Epidermal melanocyte (primary cell): ENCODE measurements at regions not wholly inside any gene's neighbourhood (a gene's known extent, or its start where the extent isn't known, plus 50 kb on each side); places are given as distances from the start of the nearest gene placed in this dataset.
"Not testable (repeated sequence)": the region's sequence is repeated elsewhere in the genome, so short reads cannot be mapped to it uniquely, and the experiment has no call there.

Experiments
- DNase-seq: peaks from one replicate; pipeline ENCODE4 v3.0.0; 2011; ENCODE audit warnings: low spot score; ENCODE audit not compliant: insufficient read length

DNA sequence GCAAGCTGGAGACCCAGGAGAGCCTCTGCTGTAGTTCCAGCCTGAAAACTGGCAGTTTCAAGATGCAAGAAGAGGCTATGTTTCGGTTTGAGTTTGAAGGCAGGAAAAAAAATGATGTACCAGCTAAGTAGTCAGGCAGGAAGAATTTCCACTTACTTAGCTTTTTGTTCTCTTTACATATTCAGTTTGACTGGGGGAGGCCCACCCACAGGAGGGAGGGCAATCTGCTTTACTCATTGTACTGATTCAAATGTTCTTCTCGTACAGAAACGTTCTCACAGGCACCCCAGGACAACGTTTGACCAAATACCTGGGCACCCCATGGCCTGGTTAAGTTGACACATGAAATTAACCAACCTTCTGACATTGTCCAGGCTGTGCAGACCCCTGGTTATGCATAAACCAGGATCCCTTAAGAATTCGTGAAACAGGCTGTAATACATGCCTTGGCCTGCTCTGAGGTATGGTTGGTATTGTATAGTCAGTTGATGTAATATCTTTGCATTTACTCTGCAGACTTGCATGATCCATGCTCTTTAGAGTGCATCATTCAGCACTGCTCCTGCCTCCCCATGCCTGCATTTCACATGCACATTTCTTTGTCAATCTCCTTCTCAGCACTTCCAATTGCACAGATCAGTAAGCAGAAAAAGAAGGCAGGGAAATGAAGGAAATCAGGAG, 687.1 kb downstream of the TAF11L14 start:
- DNase-seq = no peak

DNA sequence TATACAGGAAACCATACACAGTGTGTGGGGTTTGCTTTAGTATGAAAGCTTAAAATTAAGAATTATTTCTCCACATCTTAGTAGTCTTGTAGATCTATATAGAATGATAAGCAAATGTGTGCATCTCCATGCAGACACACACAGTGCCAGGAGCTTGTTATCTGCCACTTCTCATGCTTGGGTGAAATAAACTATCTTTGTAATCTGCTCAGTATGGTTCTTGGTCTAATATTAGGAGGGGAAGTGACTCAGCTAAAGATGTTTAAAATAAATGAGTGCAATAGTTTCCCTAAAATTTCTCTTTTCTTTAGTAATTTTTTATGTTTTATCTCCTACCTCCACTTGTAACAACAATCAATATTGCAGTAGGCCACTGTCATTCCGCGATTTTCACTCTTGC, 689.6 kb downstream of the TAF11L14 start:
- no peak for DNase-seq

GRCh38 chr5:18325431-18325830, 691.2 kb downstream of the TAF11L14 start:
- no peak for DNase-seq

DNA sequence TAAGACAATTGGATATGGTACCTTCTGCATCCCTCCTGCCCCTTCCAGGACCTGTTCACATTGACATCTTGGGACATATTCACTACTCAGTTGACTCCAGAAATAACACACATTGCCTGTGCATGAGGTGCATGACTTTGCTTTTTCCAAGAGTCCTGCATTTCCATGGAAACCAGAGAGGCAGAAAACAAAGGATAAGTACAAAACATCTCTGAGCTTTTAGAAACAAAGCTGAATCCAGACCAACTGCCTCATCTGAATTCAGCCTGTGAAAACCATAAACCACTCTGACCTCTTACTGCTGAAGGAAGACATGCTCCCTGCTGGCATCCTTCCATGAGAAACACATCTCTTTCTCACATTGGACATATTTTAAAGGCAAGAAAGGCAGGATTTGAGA, 695.1 kb downstream of the TAF11L14 start:
- no peak for DNase-seq

DNA sequence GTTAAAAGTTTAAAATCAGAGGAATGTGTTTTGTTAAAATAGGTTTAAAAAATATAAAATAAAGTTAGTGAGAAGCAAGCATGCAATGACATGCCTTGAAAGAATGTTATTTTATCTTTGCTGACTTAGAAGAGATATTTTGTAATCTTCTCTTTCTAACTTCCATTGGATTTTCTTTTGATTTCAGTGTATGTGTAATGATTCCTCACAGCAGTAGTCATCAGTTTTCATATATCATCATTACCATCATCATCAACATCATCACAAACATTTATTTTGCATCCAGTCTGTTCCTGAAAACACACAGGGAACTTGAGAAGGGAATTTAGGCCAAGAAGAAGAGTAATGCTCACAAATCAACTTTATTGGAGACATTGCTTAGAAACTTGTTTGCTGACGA, 699.6 kb downstream of the TAF11L14 start:
- no peak for DNase-seq

- DNase-seq = no peak
Measured at GRCh38 chr5:18334949-18335348, 700.7 kb downstream of the TAF11L14 start.

- no peak for DNase-seq
Measured at GRCh38 chr5:18354828-18355227, 720.6 kb downstream of the TAF11L14 start.

DNA sequence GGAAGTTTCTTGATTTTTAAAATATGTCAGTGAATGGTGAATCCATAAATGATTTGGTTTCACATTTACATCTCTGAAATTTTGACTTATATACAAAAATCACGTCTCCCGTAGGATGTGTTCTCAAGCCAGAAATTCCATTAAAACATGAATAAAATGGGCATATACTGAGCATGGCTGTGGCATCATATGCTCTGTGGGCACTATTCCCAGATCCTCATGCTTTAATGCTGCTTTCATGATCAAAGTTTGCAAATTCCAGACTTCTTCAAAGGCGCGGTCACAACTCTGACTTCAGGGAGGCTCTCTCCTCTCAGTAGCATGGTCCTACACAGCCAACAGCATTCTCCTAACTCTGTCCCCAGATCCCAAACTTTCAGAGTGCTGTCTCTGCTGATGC, 723.2 kb downstream of the TAF11L14 start:
- no peak for DNase-seq

- DNase-seq = no peak
Measured at GRCh38 chr5:18366234-18366633, 732.0 kb downstream of the TAF11L14 start.

- DNase-seq = no peak
Measured at GRCh38 chr5:18370531-18370930, 736.3 kb downstream of the TAF11L14 start.

- no peak for DNase-seq
Measured at GRCh38 chr5:18375641-18376040, 741.4 kb downstream of the TAF11L14 start.

DNA sequence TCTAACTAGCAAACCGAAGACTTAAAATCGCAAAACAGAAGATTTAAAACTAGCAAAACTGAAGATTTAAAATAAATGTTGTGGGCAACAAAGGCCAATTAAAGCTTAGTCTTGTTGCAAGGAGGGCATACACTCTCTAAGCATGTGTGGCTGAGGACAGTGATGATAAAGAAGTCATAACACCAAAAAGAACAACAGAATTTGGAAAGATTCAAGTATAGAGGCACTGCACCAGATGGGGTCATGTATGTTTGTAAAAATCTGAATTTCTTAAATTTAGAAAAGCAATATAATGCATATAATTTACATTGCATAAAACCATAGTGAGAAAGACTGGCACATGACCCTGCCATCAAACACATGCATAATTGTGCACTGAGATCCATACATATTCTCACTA, 743.8 kb downstream of the TAF11L14 start:
- DNase-seq = no peak

DNA sequence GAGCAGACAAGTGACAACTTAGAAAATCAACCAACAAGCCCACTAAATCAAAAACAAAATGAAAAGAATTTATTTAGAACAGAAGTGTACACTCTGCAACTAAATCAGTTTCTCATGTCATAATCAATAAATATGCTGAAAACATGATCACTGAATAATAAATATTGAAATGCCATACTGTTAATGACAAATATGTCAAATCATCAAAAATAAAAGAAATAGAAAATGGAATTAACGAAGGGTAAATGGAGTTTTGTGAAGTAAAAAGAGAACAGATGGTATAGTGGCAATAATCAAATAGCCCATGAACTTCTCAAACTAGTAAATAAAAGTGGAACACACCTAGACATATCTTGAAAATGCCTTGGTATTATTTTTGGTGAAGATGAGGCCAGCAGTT, 744.9 kb downstream of the TAF11L14 start:
- DNase-seq = no peak

GRCh38 chr5:18380729-18381362, 746.6 kb downstream of the TAF11L14 start:
- no peak for DNase-seq

GRCh38 chr5:18393565-18394442, 759.5 kb downstream of the TAF11L14 start:
- peak; percentile 21 for DNase-seq

DNA sequence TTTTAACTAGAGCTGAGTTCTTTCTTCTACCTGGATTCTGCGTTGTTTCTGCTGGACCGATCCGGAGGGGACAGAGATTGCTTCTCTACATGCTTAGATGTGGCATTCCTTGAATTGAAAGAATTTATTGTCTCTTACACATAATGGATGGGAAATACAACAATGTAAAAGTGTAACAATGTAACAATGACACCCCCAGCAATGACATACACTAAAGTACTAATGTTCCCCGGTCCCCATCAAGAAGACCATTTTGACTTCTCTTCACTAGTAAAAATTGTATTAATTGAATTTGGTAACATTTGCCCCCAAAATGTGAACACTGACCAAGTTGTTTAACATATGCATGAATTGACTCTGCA, 760.2 kb downstream of the TAF11L14 start:
- no peak for DNase-seq

DNA sequence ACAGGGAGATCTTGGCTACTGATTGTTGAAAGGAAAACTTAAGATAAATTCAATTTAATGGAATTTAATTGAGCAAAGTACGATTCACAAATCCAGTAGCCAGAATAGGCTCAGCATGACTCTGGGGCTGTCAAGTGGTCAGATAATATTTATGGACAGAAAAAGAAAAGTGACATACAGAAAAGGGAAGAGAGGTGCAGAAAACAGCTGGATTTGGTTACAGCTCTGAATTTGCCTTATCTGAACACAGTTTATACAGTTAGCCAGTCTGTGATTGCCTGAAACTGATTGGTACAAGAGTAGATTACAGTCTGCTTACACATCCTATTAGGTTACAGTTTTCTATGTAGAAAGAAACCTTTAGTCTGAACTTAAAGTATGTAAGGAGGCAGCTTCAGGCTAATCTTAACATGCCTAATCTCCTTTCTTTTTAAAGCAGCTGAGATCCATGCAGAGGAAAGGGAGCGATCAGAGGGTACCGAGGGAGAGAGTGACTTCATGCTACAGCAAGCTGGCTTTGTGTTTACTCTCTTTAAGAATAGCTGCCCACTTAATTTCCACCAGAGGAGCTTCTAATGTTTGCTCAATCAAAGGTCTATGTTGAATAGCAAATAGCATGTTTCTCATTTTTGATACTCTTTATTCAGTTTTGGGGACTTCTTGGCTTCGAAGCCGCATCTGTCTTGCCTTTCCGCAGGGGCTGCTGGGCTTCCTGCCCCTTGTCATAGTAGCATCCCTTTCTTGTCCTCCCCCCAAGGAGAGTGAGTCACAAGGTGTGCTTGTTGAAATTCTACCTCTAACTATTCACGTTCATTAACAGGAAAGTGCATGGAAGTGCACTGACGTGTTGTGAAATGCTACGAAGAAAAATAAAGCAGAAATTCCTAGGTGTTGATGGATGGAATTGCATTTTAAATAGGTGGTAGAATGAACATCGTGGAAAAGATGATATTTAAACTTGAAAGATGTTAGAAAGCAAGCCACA, 761.2 kb downstream of the TAF11L14 start:
- no peak for DNase-seq

- no peak for DNase-seq
Measured at GRCh38 chr5:18397371-18397770, 763.1 kb downstream of the TAF11L14 start.

GRCh38 chr5:18397891-18398290, 763.6 kb downstream of the TAF11L14 start:
- no peak for DNase-seq

- DNase-seq = not testable (repeated sequence)
Measured at GRCh38 chr5:18399461-18400327, 765.4 kb downstream of the TAF11L14 start.
